LHCN-M2 (cell line): ENCODE measurements at regions not wholly inside any gene's neighbourhood (a gene's known extent, or its start where the extent isn't known, plus 50 kb on each side); places are given as distances from the start of the nearest gene placed in this dataset.
"Not testable (repeated sequence)": the region's sequence is repeated elsewhere in the genome, so short reads cannot be mapped to it uniquely, and the experiment has no call there.

Experiments used
- DNase-seq: peaks from one replicate; pipeline ENCODE4 v3.0.0-alpha.2; 2012; ENCODE audit warnings: low read depth

GRCh38 chr15:22665711-22666110, 120.7 kb upstream of the NIPA1 start:
- not testable (repeated sequence) for DNase-seq

GRCh38 chr15:22684786-22685185, 101.7 kb upstream of the NIPA1 start:
- not testable (repeated sequence) for DNase-seq

- DNase-seq = not testable (repeated sequence)
Observed at GRCh38 chr15:22699881-22700280, 86.6 kb upstream of the NIPA1 start.

- not testable (repeated sequence) for DNase-seq
Observed at GRCh38 chr15:22710831-22711341, 75.6 kb upstream of the NIPA1 start.

- DNase-seq = not testable (repeated sequence)
Observed at GRCh38 chr15:22713933-22714332, 72.5 kb upstream of the NIPA1 start.

- not testable (repeated sequence) for DNase-seq
Observed at GRCh38 chr15:22714358-22715132, 71.9 kb upstream of the NIPA1 start.

GRCh38 chr15:22715133-22715845, 71.2 kb upstream of the NIPA1 start:
- not testable (repeated sequence) for DNase-seq

GRCh38 chr15:22719980-22720379, 66.5 kb upstream of the NIPA1 start:
- DNase-seq = not testable (repeated sequence)

- not testable (repeated sequence) for DNase-seq
Observed at GRCh38 chr15:22726104-22726503, 60.3 kb upstream of the NIPA1 start.

GRCh38 chr15:22735067-22735466, 51.4 kb upstream of the NIPA1 start:
- not testable (repeated sequence) for DNase-seq

GRCh38 chr15:22735781-22736180, 50.7 kb upstream of the NIPA1 start:
- no peak for DNase-seq

- not testable (repeated sequence) for DNase-seq
Observed at GRCh38 chr15:22736200-22736599, 50.2 kb upstream of the NIPA1 start.
